ENCODE measurements at regions not wholly inside any gene's neighbourhood (a gene's known extent, or its start where the extent isn't known, plus 50 kb on each side); places are given as distances from the start of the nearest gene placed in this dataset.
A peak's percentile ranks its signal among the peaks of the same experiment; 100 is the strongest.

- in situ Hi-C loops (cut with MboI) (no loop called here), intact Hi-C loops (cut with micrococcal nuclease; ENCODE audit: unreplicated experiment) (loop anchor here (1.0 kb wide), 1 partner anchor 13 kb away; no protein-coding TSS in a partner anchor)
- ChIA-PET RAD21 (ENCODE audit: unreplicated experiment) (interaction anchor here (1.0 to 3.6 kb wide), 4 partner anchors 13 to 396 kb away, joined by 3 to 42 read pairs (median 4); no protein-coding TSS in a partner anchor), CTCF (interaction anchor here (0.8 to 3.3 kb wide), 2 partner anchors 12 to 20 kb away, joined by 3 to 22 read pairs; no protein-coding TSS in a partner anchor), SMC1A (ENCODE audit: uncharacterized antibody, unreplicated experiment) (interaction anchor here (0.7 to 3.3 kb wide), 8 partner anchors 10 to 397 kb away, joined by 3 to 24 read pairs (median 4); no protein-coding TSS in a partner anchor), POLR2A (interaction anchor here (2.4 kb wide), 1 partner anchor 13 kb away, joined by 17 read pairs; no protein-coding TSS in a partner anchor)
- no peak for ATAC-seq
- H3K4me3 ChIP-seq, result no peak overlapping the region
- H2AFZ ChIP-seq (ENCODE audit: control insufficient read depth, low read depth, low read length), result peak overlapping the region; percentile 15; the same call in 1 of the 2 replicates
- H3K27ac ChIP-seq (ENCODE audit: control insufficient read depth, insufficient read depth), result peak overlapping the region; percentile 87
- no peak for TF ChIP-seq HDGF (IDR thresholded peaks at IDR 0.05)
- TF ChIP-seq BMI1 (IDR thresholded peaks at IDR 0.05; ENCODE audit: borderline replicate concordance), result no peak
- TF ChIP-seq RUNX3 (IDR thresholded peaks at IDR 0.05; ENCODE audit: low read length), result peak; percentile 16; the same call in 1 of the 2 replicates
- no peaks in the 10 kb centered on the region for H3K36me3 ChIP-seq (ENCODE audit: control insufficient read depth in 2 of 2, insufficient read depth in 2 of 2, low read length in 1 of 2)
- H3K27me3 ChIP-seq (replicated peaks in 1 of 2; ENCODE audit: control insufficient read depth in 2 of 2, insufficient read depth in 2 of 2, low read length in 1 of 2), result no peaks in the 10 kb centered on the region; a peak in 1 of 4 replicates
- no peak for DNase-seq (ENCODE audit: low read depth, low spot score)
- no peak for FAIRE-seq
- H3K9me3 ChIP-seq (replicated peaks; ENCODE audit: control insufficient read depth, insufficient read depth, low read length), result no peaks in the 10 kb centered on the region
- H3K9ac ChIP-seq (ENCODE audit: control insufficient read depth, insufficient read depth, low read length), result peak overlapping the region; percentile 4; the same call in 1 of the 2 replicates
- H3K4me1 ChIP-seq (ENCODE audit: control insufficient read depth, insufficient read depth, low read length), result peaks cover 61% of the 10 kb centered on the region
- no TSS peak for BruUV-seq (replicated peaks)
- H4K20me1 ChIP-seq (ENCODE audit: control insufficient read depth, insufficient read depth), result no peaks in the 10 kb centered on the region
- peak overlapping the region; percentile 92 for H3K4me2 ChIP-seq (ENCODE audit: control insufficient read depth, insufficient read depth)
- no peaks in the 10 kb centered on the region for H3K79me2 ChIP-seq (ENCODE audit: control insufficient read depth, insufficient read depth, low read length)
- WGBS (ENCODE audit: insufficient coverage, insufficient replicate concordance, low lambda C conversion rate, missing lambda C conversion rate), result 41% methylated on average over 6 of the region's 6 CpGs
Measured at GRCh38 chr15:70491641-70492040, 271.7 kb downstream of the UACA start.

GRCh38 chr15:70491201-70491621 lies 272.1 kb downstream of the UACA start:
- DNase-seq (ENCODE audit: low read depth, low spot score), result no peak
- TF ChIP-seq, protein P1, sequence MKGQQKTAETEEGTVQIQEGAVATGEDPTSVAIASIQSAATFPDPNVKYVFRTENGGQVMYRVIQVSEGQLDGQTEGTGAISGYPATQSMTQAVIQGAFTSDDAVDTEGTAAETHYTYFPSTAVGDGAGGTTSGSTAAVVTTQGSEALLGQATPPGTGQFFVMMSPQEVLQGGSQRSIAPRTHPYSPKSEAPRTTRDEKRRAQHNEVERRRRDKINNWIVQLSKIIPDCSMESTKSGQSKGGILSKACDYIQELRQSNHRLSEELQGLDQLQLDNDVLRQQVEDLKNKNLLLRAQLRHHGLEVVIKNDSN (IDR thresholded peaks at IDR 0.05; ENCODE audit: borderline replicate concordance, extremely low read length, insufficient read depth, low read depth, low read length), result no peak
- TF ChIP-seq, protein P2, sequence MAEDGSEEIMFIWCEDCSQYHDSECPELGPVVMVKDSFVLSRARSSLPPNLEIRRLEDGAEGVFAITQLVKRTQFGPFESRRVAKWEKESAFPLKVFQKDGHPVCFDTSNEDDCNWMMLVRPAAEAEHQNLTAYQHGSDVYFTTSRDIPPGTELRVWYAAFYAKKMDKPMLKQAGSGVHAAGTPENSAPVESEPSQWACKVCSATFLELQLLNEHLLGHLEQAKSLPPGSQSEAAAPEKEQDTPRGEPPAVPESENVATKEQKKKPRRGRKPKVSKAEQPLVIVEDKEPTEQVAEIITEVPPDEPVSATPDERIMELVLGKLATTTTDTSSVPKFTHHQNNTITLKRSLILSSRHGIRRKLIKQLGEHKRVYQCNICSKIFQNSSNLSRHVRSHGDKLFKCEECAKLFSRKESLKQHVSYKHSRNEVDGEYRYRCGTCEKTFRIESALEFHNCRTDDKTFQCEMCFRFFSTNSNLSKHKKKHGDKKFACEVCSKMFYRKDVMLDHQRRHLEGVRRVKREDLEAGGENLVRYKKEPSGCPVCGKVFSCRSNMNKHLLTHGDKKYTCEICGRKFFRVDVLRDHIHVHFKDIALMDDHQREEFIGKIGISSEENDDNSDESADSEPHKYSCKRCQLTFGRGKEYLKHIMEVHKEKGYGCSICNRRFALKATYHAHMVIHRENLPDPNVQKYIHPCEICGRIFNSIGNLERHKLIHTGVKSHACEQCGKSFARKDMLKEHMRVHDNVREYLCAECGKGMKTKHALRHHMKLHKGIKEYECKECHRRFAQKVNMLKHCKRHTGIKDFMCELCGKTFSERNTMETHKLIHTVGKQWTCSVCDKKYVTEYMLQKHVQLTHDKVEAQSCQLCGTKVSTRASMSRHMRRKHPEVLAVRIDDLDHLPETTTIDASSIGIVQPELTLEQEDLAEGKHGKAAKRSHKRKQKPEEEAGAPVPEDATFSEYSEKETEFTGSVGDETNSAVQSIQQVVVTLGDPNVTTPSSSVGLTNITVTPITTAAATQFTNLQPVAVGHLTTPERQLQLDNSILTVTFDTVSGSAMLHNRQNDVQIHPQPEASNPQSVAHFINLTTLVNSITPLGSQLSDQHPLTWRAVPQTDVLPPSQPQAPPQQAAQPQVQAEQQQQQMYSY (CRISPR knock-in tag; IDR thresholded peaks at IDR 0.05), result no peak
- TF ChIP-seq ZNF217 (IDR thresholded peaks at IDR 0.05), result no peak
- no peak for TF ChIP-seq POU2F2 (IDR thresholded peaks at IDR 0.05; ENCODE audit: borderline replicate concordance, low read depth, low read length)
- no peak for TF ChIP-seq ASH2L (IDR thresholded peaks at IDR 0.05; ENCODE audit: borderline replicate concordance, low read depth)
- no peak for TF ChIP-seq ZZZ3 (IDR thresholded peaks at IDR 0.05; ENCODE audit: control insufficient read depth, insufficient read length, low read depth)
- TF ChIP-seq SREBF2 (IDR thresholded peaks at IDR 0.05; ENCODE audit: low read length), result no peak

More at GRCh38 chr15:70491201-70491621, 272.1 kb downstream of the UACA start:
- H3K27me3 ChIP-seq (replicated peaks in 1 of 2; ENCODE audit: control insufficient read depth in 2 of 2, insufficient read depth in 2 of 2, low read length in 1 of 2), result no peaks in the 10 kb centered on the region; a peak in 1 of 4 replicates
- H2AFZ ChIP-seq (ENCODE audit: control insufficient read depth, low read depth, low read length), result peak overlapping the region; percentile 15
- H3K79me2 ChIP-seq (ENCODE audit: control insufficient read depth, insufficient read depth, low read length), result no peaks in the 10 kb centered on the region
- intact Hi-C loops (cut with micrococcal nuclease; ENCODE audit: unreplicated experiment) (no loop called here), in situ Hi-C loops (cut with MboI) (no loop called here)
- H3K9me3 ChIP-seq (replicated peaks; ENCODE audit: control insufficient read depth, insufficient read depth, low read length), result no peaks in the 10 kb centered on the region
- ChIA-PET CTCF (interaction anchor here (0.8 to 3.3 kb wide), 2 partner anchors 12 to 21 kb away, joined by 3 to 22 read pairs; no protein-coding TSS in a partner anchor), SMC1A (ENCODE audit: uncharacterized antibody, unreplicated experiment) (interaction anchor here (0.7 to 3.3 kb wide), 7 partner anchors 11 to 1013 kb away, joined by 3 to 24 read pairs (median 4); no protein-coding TSS in a partner anchor), POLR2A (no interaction called here), RAD21 (ENCODE audit: unreplicated experiment) (interaction anchor here (1.0 to 3.6 kb wide), 4 partner anchors 13 to 395 kb away, joined by 3 to 42 read pairs (median 4); no protein-coding TSS in a partner anchor)
- H3K27ac ChIP-seq (ENCODE audit: control insufficient read depth, insufficient read depth), result peak overlapping the region; percentile 87; the same call in 1 of the 2 replicates
- peak overlapping the region; percentile 4; the same call in 1 of the 2 replicates for H3K9ac ChIP-seq (ENCODE audit: control insufficient read depth, insufficient read depth, low read length)
- no peak overlapping the region for H3K4me3 ChIP-seq
- BruUV-seq (replicated peaks), result no TSS peak
- ATAC-seq, result no peak
- 30% methylated on average over 6 of the region's 6 CpGs for WGBS (ENCODE audit: insufficient coverage, insufficient replicate concordance, low lambda C conversion rate, missing lambda C conversion rate)
- peak overlapping the region; percentile 92 for H3K4me2 ChIP-seq (ENCODE audit: control insufficient read depth, insufficient read depth)
- no peak for FAIRE-seq
- peaks cover 65% of the 10 kb centered on the region for H3K4me1 ChIP-seq (ENCODE audit: control insufficient read depth, insufficient read depth, low read length)
- no peaks in the 10 kb centered on the region for H4K20me1 ChIP-seq (ENCODE audit: control insufficient read depth, insufficient read depth)
- H3K36me3 ChIP-seq (ENCODE audit: control insufficient read depth in 2 of 2, insufficient read depth in 2 of 2, low read length in 1 of 2), result no peaks in the 10 kb centered on the region
